Bone marrow (tissue), 2 donors: ENCODE measurements at regions not wholly inside any gene's neighbourhood (a gene's known extent, or its start where the extent isn't known, plus 50 kb on each side); places are given as distances from the start of the nearest gene placed in this dataset.
A peak's percentile ranks its signal among the peaks of the same experiment; 100 is the strongest.
"Not testable (repeated sequence)": the region's sequence is repeated elsewhere in the genome, so short reads cannot be mapped to it uniquely, and the experiment has no call there.

Experiments used
- DNase-seq, 2 donors: peaks; one replicate each; lab custom pipeline; 2025; lab: John Stamatoyannopoulos, UW

DNA sequence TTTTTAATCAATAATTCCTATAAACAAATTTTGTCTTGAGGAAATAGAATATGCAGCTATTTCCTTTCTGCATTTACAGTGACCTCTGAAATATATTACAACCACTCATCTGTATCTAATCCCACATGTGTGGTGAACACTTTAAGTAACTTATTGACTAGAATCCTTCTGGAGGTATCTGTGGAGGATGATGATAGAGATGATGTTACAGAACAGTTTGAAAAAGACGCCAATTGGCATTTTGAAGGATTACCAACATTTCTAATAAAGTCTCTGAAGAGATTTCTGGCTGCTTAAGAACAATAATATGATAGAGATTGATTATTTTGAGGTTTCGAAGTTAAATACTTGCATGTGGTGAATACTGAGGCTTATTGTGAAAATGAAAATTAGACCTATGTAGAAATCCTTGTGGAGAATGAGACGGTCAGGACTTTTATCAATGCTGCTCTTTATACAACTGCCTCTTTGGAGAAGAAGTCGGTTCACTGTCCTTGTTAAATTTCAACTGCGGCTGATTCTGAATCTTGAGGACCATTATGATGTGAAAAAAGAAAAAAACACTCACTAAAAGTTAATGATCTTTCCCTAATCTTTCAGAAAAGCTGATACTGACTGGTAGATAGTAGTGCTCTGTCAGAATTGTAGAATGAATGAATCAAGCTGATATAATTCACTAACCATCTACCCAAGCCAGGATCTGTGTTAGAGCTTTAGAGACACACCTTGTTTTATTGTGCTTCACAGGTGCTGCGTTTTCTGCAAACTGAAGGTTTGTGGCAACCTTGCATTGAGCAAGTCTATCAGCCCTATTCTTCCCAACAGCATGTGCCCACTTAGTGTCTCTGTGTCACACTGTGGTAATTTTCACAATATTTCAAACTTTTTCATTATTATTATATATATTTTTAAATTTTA, 204.7 kb downstream of the SPRY1 start:
- DNase-seq = no peak

DNA sequence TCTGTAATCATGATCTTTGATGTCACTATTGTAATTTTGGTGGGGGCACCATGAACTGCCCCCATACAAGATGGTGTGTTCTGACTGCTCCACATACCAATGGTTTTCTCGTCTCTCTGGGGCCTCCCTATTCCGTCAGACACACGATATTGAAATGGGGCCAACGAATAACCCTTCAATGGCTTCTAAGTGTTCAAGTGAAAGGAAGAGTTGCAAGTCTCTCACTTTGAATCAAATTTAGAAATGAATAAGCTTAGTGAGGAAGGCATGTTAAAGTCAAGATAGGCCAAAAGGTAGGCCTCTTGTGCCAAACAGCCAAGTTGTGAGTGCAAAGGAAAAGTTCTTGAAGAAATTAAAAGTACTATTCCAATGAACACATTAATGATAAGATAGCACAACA, 205.4 kb downstream of the SPRY1 start:
- DNase-seq = no peak

- DNase-seq = peak in 1 of 2 donors; percentile 31
Measured at GRCh38 chr4:123603165-123603564, 206.6 kb downstream of the SPRY1 start.

GRCh38 chr4:123605797-123606196, 209.2 kb downstream of the SPRY1 start:
- not testable (repeated sequence) for DNase-seq

DNA sequence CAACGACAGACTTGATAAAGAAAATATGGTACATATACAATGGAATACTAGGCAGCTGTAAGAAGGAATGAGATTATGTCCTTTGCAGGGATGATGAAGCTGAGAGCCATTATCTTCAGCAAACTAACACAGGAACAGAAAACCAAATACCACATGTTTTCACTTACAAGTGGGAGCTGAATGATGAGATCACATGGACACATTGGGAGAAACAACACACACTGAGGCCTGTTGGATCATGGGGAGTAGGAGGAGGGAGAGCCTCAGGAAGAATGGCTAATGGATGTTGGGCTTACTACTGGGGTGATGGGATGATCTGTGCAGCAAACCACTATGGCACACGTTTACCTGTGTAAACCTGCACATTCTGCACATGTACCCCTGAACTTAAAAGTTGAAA, 209.7 kb downstream of the SPRY1 start:
- DNase-seq = no peak

DNA sequence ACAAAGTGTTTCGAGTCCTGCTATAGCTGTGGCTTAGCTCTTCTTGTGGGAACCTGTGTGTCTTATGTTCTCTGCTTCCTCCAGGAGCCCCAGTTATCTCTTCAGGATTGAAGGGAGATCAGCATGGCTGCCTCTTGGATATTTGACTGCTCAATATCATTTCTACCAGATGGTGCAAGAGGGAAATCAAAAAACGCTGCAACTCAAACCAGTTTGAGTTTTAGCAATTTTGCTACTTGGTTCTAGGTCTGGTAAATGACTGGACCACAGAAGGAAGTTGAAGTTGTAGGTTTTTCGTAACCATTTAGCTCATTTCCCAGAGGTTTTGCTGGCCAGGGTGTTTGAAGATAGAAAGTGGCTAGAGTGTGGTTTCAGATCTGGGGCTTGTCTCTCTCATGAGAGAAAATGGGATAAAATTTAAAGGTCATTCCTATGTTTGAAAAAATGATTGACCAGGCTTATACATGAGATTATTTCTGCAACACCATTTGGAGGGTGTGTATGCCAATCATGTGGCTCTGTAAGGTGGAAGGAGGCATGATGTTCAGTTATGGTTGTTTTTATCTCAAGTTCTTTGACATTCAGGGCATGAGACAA, 210.4 kb downstream of the SPRY1 start:
- no peak for DNase-seq

GRCh38 chr4:123609829-123610228, 213.2 kb downstream of the SPRY1 start:
- DNase-seq = no peak

DNA sequence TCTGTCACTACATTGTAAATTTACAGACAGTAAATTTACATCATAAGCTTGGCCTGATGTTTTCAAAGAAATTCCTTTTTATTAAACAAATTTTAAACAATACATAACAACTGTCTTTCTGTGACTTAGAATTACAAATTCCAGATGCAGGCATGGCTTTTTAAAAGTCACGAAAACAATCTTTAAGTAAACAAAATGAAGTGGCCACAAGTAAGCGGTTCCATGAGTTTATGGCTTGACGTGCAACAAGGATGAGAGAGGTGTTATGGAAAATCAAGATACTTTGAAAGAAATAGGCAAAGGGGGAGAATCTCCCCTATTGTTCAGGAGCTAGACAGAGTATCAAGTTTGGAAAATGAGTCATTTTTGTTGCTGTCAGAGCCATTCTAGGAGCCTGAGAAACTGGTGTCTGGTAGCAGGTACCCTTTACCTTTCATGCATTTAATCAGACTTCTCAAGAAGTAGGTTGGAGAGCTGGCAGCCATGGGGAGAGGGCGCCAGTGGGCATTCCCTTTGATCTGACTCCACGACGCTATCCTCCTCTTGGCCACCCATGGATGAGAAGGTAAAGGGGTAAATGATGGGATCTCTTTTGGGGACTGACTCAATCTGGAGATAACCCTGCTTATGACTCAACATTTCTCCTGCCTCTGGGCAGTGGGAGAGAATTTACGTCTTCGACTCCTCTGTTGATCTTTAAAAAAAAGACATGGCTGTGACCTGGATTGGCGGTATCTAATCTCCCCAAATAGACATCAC, 217.2 kb downstream of the SPRY1 start:
- DNase-seq = no peak

DNA sequence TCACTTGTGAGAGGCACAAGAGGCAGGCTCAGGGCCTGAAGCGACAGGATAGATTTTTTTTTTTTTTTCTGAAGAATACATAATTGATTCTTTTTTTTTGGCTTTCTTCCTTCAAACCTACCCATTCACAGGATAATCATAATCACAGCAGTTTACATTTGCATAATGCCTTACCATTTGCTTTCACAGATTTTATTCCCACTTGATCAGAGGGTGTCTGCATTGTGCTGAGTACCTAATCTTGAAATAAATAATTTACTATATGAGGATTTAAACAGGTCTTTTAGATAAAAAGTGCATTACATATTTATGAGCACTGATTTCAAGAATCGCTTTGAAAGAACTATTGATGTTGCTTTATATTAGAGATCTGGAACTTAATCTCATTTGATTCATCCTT, 219.3 kb downstream of the SPRY1 start:
- DNase-seq = no peak

DNA sequence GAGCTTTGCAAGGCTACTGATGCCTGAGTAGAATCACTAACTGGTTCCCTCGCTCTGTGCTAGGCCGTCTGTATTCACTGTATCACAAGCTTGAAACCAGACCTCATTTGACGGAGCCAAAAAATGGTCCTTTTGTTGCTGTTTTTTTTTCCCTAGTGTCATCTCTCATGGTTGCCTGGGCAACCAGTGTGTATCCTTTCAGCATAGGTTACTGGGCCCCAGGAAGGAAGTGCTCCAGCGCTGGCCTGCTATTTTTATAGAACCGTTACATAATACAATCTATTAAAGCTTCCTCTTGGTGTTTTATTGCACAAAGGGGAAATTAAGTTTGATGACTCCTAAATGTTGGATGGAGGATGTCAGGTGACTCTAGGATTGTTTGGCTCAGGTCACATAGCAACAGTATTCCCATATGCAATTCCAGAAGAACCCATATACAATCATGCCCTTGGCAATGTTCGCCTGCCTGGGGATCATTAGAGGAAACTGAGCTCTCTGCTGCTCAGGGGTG, 220.4 kb downstream of the SPRY1 start:
- peak in 1 of 2 donors; percentile 66 for DNase-seq

GRCh38 chr4:123617791-123618190, 221.2 kb downstream of the SPRY1 start:
- DNase-seq = no peak

DNA sequence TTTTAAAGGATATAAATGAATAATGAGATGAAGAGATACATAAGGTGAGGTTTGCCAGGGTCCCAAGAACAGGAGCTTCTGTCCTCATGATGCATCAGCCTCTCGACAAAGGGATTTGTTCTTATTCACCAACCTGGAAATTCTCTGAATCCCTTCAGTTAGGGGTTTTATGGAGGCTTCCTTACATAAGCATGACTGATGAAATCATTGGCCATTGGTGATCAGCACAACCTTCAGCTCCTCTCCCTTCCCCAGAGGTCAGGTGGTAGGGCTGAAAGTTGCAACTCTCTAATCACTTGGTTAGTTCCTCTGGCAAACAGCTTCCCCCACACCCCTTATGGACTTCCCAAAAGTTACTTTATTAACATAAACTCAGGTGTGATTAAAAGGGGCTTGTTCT, 222.0 kb downstream of the SPRY1 start:
- DNase-seq = no peak

DNA sequence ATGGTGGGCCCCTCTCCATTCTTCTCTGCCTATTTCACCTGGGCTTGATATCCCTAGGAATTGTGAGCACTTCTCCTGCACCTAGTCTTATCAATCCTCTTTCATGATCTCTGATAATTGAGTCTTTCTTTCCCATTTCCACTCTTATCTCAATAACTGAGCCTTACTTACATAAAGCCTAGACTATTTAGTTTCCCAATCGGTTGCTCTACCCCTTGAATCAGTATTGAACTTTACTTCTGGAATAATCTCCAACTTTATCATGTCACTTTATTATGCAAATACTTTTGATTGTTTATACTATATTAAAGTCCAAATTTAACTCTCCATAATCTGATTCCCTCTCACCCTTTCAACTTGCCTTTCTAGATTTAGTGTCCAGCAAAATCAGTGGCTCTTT, 222.7 kb downstream of the SPRY1 start:
- no peak for DNase-seq

GRCh38 chr4:123619895-123620294, 223.3 kb downstream of the SPRY1 start:
- DNase-seq = no peak

DNA sequence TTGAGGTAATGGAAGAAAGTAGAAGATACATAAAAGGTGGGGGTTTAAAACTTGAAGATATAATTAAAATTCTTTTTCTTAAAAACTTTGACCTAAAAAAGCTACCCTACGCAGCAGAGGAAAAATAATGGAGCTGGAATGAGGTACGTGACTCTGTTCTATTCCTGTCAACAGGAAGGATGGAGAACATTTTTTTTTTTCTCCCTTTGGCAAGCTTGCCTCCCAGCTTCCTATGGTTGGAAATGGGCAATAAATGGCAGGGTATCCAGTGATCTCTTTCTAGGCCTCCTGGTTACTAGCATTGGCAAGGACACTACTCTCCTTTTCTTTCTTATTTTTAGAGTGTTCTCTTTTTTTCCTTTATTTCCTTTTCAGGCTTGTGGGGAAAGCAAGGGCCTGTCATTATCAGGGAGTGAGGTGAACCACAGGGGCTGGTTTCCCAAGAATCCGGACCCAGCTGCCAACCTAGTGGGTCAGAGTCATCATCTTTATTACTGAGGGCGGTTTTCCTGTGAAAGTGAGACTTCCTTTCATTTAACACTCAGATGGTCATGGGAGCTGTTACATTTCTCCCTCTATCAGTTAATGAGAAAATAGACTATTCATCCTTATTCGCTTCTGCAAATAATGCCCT, 224.6 kb downstream of the SPRY1 start:
- peak in 1 of 2 donors; percentile 28 for DNase-seq

- no peak for DNase-seq
Measured at GRCh38 chr4:123622572-123622971, 226.0 kb downstream of the SPRY1 start.

GRCh38 chr4:123623611-123624010, 227.0 kb downstream of the SPRY1 start:
- no peak for DNase-seq

DNA sequence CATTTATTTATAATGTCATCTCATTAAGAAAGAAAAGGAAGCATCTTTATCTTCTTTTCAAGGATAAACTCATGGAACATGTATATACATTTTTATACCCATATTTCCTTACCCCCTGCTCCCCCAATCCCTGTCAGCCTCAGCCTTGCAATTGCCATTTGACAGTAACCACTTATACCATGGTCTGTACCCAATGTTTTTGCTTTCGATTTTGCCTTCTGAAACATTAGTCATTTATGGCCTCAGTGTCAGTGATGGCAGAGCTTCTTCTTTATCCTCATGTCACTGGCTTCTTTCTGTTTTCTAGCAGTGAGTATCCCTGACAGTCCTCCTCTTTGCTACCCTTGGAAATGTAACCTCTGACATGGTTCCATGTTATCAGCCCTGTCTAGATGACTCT, 228.4 kb downstream of the SPRY1 start:
- peak in 1 of 2 donors; percentile 44 for DNase-seq

GRCh38 chr4:123628288-123628687, 231.7 kb downstream of the SPRY1 start:
- DNase-seq = no peak

GRCh38 chr4:123631786-123632692, 235.4 kb downstream of the SPRY1 start:
- DNase-seq = no peak

- DNase-seq = no peak
Measured at GRCh38 chr4:123632693-123633030, 236.1 kb downstream of the SPRY1 start.
